GM12878 (cell line): ENCODE measurements at regions not wholly inside any gene's neighbourhood (a gene's known extent, or its start where the extent isn't known, plus 50 kb on each side); places are given as distances from the start of the nearest gene placed in this dataset.

Experiments
- ATAC-seq: fragments of 200-7000 bp; cut with Tn5 transposase; 3 replicates; pipeline ENCODE4 v1.9.1; 2020; ENCODE audit warnings: mild to moderate bottlenecking, moderate library complexity
- BruUV-seq: library from RNA; stranded (reverse); fragments of 400-500 nt; replicated peaks from 2 replicates; lab custom pipeline; 2021; lab: Mats Ljungman, UMichigan
- CTCF ChIA-PET: fragments of 300-600 bp; sonication (Branson Sonifier 250); formaldehyde crosslinking; extraction: SDS; loops from one replicate; lab custom pipeline; 2021; ENCODE audit warnings: inconsistent platforms; lab: Yijun Ruan, JAX
- POLR2A ChIA-PET: fragments of 350-600 bp; formaldehyde crosslinking; extraction: SDS; loops from one replicate; lab custom pipeline; 2021; ENCODE audit warnings: inconsistent platforms; lab: Charles Lee
- RAD21 ChIA-PET: fragments of 300-600 bp; sonication (Branson Sonifier 250); formaldehyde crosslinking; loops from one replicate; lab custom pipeline; 2023; ENCODE audit warnings: antibody characterized with exemption; ENCODE audit not compliant: unreplicated experiment; lab: Charles Lee
- SMC1A ChIA-PET: fragments of 300-600 bp; sonication (Branson Sonifier 250); formaldehyde crosslinking; loops from one replicate; lab custom pipeline; 2023; ENCODE audit not compliant: unreplicated experiment, uncharacterized antibody; lab: Charles Lee
- DNase-seq: peaks from one replicate; pipeline ENCODE4 v3.0.0-alpha.2; 2011; ENCODE audit warnings: low read depth, low spot score
- FAIRE-seq: peaks from 3 replicates; lab custom pipeline; 2011; peaks lifted over from hg19 to GRCh38; lab: Jason Lieb, UNC
- H2AFZ ChIP-seq: 2 replicates; pipeline ENCODE4 v1.6.0; 2011; ENCODE audit warnings: low read depth, low read length, control low read depth; ENCODE audit not compliant: control insufficient read depth
- H3K27ac ChIP-seq: 2 replicates; pipeline ENCODE4 v1.5.1; 2011; ENCODE audit warnings: control low read depth; ENCODE audit not compliant: control insufficient read depth, insufficient read depth
- H3K27me3 ChIP-seq, 2 experiments: replicated peaks in 1 of 2; 2 replicates each; pipeline versions ENCODE4 v1.6.0 to v1.6.1; 2011; ENCODE audit warnings: low read length in 1 of 2; ENCODE audit not compliant: control insufficient read depth in 2 of 2, insufficient read depth in 2 of 2
- H3K36me3 ChIP-seq, 2 experiments: 2 replicates each; pipeline ENCODE4 v1.5.1; 2011; ENCODE audit warnings: low read length in 1 of 2; ENCODE audit not compliant: control insufficient read depth in 2 of 2, insufficient read depth in 2 of 2
- H3K4me1 ChIP-seq: 2 replicates; pipeline ENCODE4 v1.6.1; 2011; ENCODE audit warnings: mild to moderate bottlenecking, low read length, moderate library complexity, mixed read lengths; ENCODE audit not compliant: control insufficient read depth, insufficient read depth
- H3K4me2 ChIP-seq: 2 replicates; pipeline ENCODE4 v1.6.0; 2011; ENCODE audit warnings: control low read depth; ENCODE audit not compliant: control insufficient read depth, insufficient read depth
- H3K4me3 ChIP-seq: fragments of 200-600 bp; sonication (generic); 2 replicates; pipeline ENCODE4 v1.5.1; 2016
- H3K79me2 ChIP-seq: 2 replicates; pipeline ENCODE4 v1.6.0; 2011; ENCODE audit warnings: low read length; ENCODE audit not compliant: control insufficient read depth, insufficient read depth
- H3K9ac ChIP-seq: 2 replicates; pipeline ENCODE4 v1.8.0; 2011; ENCODE audit warnings: low read length, control low read depth, mixed read lengths; ENCODE audit not compliant: control insufficient read depth, insufficient read depth
- H3K9me3 ChIP-seq: replicated peaks from 3 replicates; pipeline ENCODE4 v1.5.1; 2011; ENCODE audit warnings: mild to moderate bottlenecking, low read length; ENCODE audit not compliant: control insufficient read depth, insufficient read depth
- H4K20me1 ChIP-seq: 2 replicates; pipeline ENCODE4 v1.6.0; 2011; ENCODE audit not compliant: control insufficient read depth, insufficient read depth
- BCL3 ChIP-seq: IDR thresholded peaks from 2 replicates; pipeline ENCODE4 v1.6.1; 2011; ENCODE audit warnings: borderline replicate concordance, low read depth, mild to moderate bottlenecking, moderate library complexity, low read length; ENCODE audit not compliant: insufficient read depth, poor library complexity, severe bottlenecking
- BHLHE40 ChIP-seq, 2 experiments: fragments of 450-650 bp in 1 of 2; IDR thresholded peaks; 2 replicates each; pipeline ENCODE4 v1.6.1; 2011 to 2017; ENCODE audit warnings: low read depth in 2 of 2, borderline replicate concordance in 1 of 2, improper control_type of control experiment in 1 of 2, low read length in 1 of 2, mild to moderate bottlenecking in 1 of 2
- EGR1 ChIP-seq, 2 experiments: IDR thresholded peaks; 1 replicate in 1 of 2; 2 replicates in 1 of 2; pipeline ENCODE4 v1.6.1; 2011 to 2012; ENCODE audit warnings: low read depth in 2 of 2, low read length in 2 of 2, borderline replicate concordance in 1 of 2, mild to moderate bottlenecking in 1 of 2, moderate library complexity in 1 of 2
- FOS ChIP-seq: IDR thresholded peaks from 3 replicates; pipeline ENCODE4 v1.6.1; 2011; ENCODE audit warnings: borderline replicate concordance; ENCODE audit not compliant: insufficient read length; ENCODE audit errors: extremely low read depth
- MAX ChIP-seq: IDR thresholded peaks from 2 replicates; pipeline ENCODE4 v1.6.1; 2012; ENCODE audit warnings: low read depth, low read length, improper control_type of control experiment
- MEF2B ChIP-seq: fragments of 450-650 bp; IDR thresholded peaks from 2 replicates; pipeline ENCODE4 v1.6.1; 2018; ENCODE audit warnings: mild to moderate bottlenecking, moderate library complexity; ENCODE audit not compliant: partially characterized antibody, poor library complexity, severe bottlenecking
- RBBP5 ChIP-seq: fragments of 200-600 bp; sonication (generic); conservative IDR thresholded peaks from 2 replicates; pipeline ENCODE4 v1.6.1; 2016
- WRNIP1 ChIP-seq: IDR thresholded peaks from 2 replicates; pipeline ENCODE4 v1.6.1; 2011; ENCODE audit warnings: low read depth, low read length, improper control_type of control experiment, borderline replicate concordance
- ZBTB33 ChIP-seq: fragments of 450-650 bp; IDR thresholded peaks from 2 replicates; pipeline ENCODE4 v1.6.1; 2017; ENCODE audit warnings: mild to moderate bottlenecking
- ZNF274 ChIP-seq: IDR thresholded peaks from one replicate; pipeline ENCODE4 v1.8.0; 2011; ENCODE audit not compliant: insufficient read length, insufficient read depth
- WGBS: methylation state at CpG from one replicate; pipeline ENCODE4 v1.1.6; 2016; ENCODE audit warnings: low lambda C conversion rate; ENCODE audit not compliant: insufficient replicate concordance, insufficient coverage; ENCODE audit errors: missing lambda C conversion rate; 5-methylcytosine and 5-hydroxymethylcytosine counted together
- in situ Hi-C: fragments of 300-500 bp; cut with MboI; formaldehyde crosslinking; loops from 9 replicates; pipeline ENCODE4 v1.14.3; 2018; ENCODE audit warnings: mixed read lengths
- intact Hi-C: fragments of 100-400 bp; cut with micrococcal nuclease; formaldehyde crosslinking; loops from one replicate; pipeline ENCODE4 v1.14.2; 2022; ENCODE audit not compliant: unreplicated experiment
- TF ChIP-seq, protein P1 (sequence below): IDR thresholded peaks from 2 replicates; pipeline ENCODE4 v1.6.1; 2012; ENCODE audit warnings: low read length, inconsistent platforms
- TF ChIP-seq, protein P2 (sequence below): fragments of 450-650 bp; IDR thresholded peaks from 2 replicates; pipeline ENCODE4 v1.6.1; 2017; ENCODE audit warnings: mild to moderate bottlenecking, moderate library complexity

DNA sequence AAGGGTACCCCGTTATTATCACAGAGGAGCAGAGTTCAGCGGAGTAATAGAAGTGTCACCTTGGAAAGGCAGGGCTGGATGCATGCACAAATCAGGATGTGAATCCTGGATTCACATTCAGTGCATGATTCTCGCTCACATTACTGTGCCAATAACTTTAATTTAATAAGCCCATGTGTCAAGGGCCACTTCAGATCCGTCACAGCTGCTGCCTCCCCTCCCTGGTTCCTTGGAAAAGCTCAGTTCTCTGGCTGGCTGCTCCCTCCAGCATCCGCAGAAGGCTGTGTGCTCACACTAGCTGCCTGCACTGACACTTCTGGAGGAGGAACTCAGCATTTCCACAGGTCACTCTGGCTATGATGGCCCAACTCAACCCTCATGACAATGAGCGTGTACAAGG is 256.8 kb upstream of the ADAMTS16 start (continued):
- TF ChIP-seq BCL3: no peak
- TF ChIP-seq FOS: no peak
- TF ChIP-seq WRNIP1: no peak

DNA sequence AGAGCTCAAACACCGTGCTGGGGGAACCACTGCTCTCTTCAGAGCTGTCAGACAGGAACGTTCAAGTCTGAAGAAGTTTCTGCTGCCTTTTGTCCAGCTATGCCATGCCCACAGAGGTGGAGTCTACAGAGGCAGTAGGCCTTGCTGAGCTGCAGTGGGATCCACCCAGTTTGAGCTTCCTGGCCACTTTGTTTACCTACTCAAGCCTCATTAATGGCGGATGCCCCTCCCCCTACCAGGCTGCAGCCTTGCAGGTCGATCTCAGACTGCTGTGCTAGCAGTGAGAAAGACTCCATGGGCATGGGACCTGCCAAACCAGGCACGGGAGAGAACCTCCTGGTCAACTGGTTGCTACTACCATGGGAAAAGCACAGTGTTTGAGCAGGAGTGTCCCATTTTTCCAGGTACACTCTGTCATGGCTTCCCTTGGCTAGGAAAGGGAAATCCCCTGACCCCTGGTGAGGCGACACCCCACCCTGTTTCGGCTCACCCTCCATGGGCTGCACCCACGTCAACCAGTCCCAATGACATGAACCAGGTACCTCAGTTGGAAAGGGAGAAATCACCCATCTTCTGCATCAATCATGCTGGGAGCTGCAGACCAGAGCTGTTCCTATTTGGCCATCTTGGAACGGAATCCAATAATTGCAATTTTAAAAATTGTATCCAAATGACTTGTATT is 246.9 kb upstream of the ADAMTS16 start:
- no peak overlapping the region for H3K27ac ChIP-seq
- ChIA-PET POLR2A (no interaction called here), SMC1A (no interaction called here), CTCF (interaction anchor here (1.5 kb wide), 1 partner anchor 13 kb away, joined by 3 read pairs; no protein-coding TSS in a partner anchor), RAD21 (no interaction called here)
- 14% methylated on average over 9 of the region's 9 CpGs for WGBS
- H3K27me3 ChIP-seq: no peaks in the 10 kb centered on the region
- H3K4me1 ChIP-seq: no peaks in the 10 kb centered on the region
- H3K9ac ChIP-seq: no peak overlapping the region
- H3K4me2 ChIP-seq: no peak overlapping the region
- no peak for ATAC-seq
- no peak overlapping the region for H3K4me3 ChIP-seq
- no peak for FAIRE-seq
- intact Hi-C loops (no loop called here), in situ Hi-C loops (no loop called here)
- no peak for DNase-seq
- BruUV-seq: no TSS peak
- H3K9me3 ChIP-seq: no peaks in the 10 kb centered on the region
- no peaks in the 10 kb centered on the region for H4K20me1 ChIP-seq
- no peaks in the 10 kb centered on the region for H3K36me3 ChIP-seq
- no peaks in the 10 kb centered on the region for H3K79me2 ChIP-seq
- no peak overlapping the region for H2AFZ ChIP-seq
- TF ChIP-seq MAX: no peak
- no peak for TF ChIP-seq MEF2B
- TF ChIP-seq EGR1 (IDR thresholded peaks at IDR 0.05; ENCODE audit: borderline replicate concordance in 1 of 2, low read depth in 2 of 2, low read length in 2 of 2): no peak
- TF ChIP-seq, protein P1, sequence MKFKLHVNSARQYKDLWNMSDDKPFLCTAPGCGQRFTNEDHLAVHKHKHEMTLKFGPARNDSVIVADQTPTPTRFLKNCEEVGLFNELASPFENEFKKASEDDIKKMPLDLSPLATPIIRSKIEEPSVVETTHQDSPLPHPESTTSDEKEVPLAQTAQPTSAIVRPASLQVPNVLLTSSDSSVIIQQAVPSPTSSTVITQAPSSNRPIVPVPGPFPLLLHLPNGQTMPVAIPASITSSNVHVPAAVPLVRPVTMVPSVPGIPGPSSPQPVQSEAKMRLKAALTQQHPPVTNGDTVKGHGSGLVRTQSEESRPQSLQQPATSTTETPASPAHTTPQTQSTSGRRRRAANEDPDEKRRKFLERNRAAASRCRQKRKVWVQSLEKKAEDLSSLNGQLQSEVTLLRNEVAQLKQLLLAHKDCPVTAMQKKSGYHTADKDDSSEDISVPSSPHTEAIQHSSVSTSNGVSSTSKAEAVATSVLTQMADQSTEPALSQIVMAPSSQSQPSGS: no peak
- no peak for TF ChIP-seq RBBP5
- TF ChIP-seq, protein P2, sequence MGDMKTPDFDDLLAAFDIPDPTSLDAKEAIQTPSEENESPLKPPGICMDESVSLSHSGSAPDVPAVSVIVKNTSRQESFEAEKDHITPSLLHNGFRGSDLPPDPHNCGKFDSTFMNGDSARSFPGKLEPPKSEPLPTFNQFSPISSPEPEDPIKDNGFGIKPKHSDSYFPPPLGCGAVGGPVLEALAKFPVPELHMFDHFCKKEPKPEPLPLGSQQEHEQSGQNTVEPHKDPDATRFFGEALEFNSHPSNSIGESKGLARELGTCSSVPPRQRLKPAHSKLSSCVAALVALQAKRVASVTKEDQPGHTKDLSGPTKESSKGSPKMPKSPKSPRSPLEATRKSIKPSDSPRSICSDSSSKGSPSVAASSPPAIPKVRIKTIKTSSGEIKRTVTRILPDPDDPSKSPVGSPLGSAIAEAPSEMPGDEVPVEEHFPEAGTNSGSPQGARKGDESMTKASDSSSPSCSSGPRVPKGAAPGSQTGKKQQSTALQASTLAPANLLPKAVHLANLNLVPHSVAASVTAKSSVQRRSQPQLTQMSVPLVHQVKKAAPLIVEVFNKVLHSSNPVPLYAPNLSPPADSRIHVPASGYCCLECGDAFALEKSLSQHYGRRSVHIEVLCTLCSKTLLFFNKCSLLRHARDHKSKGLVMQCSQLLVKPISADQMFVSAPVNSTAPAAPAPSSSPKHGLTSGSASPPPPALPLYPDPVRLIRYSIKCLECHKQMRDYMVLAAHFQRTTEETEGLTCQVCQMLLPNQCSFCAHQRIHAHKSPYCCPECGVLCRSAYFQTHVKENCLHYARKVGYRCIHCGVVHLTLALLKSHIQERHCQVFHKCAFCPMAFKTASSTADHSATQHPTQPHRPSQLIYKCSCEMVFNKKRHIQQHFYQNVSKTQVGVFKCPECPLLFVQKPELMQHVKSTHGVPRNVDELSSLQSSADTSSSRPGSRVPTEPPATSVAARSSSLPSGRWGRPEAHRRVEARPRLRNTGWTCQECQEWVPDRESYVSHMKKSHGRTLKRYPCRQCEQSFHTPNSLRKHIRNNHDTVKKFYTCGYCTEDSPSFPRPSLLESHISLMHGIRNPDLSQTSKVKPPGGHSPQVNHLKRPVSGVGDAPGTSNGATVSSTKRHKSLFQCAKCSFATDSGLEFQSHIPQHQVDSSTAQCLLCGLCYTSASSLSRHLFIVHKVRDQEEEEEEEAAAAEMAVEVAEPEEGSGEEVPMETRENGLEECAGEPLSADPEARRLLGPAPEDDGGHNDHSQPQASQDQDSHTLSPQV: no peak
- TF ChIP-seq BHLHE40 (IDR thresholded peaks at IDR 0.05; ENCODE audit: borderline replicate concordance in 1 of 2, low read depth in 2 of 2, low read length in 1 of 2): no peak
- no peak for TF ChIP-seq ZNF274
- TF ChIP-seq ZBTB33: no peak
